ENCODE measurements at regions not wholly inside any gene's neighbourhood (a gene's known extent, or its start where the extent isn't known, plus 50 kb on each side); places are given as distances from the start of the nearest gene placed in this dataset.

DNA sequence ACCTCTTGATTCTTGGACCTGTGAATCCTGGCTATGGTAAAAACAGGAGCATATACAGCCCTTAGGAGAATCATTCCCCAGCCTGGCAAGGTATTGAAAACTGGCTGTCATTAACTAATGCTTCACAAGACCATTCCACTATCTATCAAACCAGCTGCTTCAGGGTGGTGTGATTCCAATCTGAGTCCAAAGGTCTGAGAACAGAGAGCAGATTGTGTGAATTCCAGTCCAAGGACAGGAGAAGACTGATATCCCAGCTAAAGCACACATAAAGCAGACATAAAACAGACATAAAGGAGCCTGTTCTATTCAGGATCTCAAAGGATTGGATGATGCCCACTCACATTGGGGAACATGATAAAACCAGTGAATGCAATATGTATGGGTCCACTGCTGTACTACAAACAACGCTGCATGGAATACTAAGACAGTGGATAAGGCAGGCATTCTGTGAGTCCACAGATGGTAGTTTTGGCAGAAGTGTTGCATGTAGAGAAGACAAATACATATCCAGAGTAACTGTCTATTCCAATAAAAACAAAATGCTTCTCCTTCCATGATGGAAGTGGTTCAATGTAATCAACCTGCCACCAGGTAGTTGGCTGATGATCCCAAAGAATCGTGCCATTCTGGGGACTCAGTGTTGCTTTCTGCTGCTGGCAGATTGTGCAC, 363.9 kb downstream of the KCNJ3 start:
- no peak for DNase-seq
- no peaks in the 10 kb centered on the region for H3K9me3 Mint-ChIP-seq (ENCODE audit: unreplicated experiment)
- H3K27me3 Mint-ChIP-seq (ENCODE audit: unreplicated experiment) = no peaks in the 10 kb centered on the region
- H3K27ac Mint-ChIP-seq (ENCODE audit: unreplicated experiment) = no peak overlapping the region
- no peaks in the 10 kb centered on the region for H3K4me1 Mint-ChIP-seq (ENCODE audit: low read depth, unreplicated experiment)
- no peaks in the 10 kb centered on the region for H3K36me3 Mint-ChIP-seq (ENCODE audit: unreplicated experiment)
- no peak for TF ChIP-seq CTCF (IDR thresholded peaks at IDR 0.05; ENCODE audit: partially characterized antibody, unreplicated experiment)
- H3K4me3 Mint-ChIP-seq (ENCODE audit: unreplicated experiment) = no peak overlapping the region

DNA sequence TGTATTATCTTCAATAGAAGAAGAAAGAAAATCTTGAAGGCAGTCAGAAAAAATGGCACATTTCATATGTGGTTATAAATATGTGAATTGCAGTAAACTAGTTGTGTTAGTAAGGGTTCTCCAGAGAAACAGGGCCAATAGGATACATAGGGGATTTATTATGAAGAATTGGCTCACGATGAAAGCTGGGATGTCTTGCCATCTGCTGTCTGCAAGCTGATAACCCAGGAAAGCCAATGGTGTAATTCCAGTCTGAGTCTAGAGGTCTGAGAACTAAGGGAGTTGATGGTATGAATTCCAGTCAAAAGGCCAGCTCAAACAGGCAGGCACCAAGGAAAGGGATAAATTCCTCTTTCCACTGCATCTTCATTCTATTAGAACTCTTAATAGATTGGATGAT, 362.4 kb downstream of the KCNJ3 start:
- H3K36me3 Mint-ChIP-seq (ENCODE audit: unreplicated experiment) = no peaks in the 10 kb centered on the region
- no peaks in the 10 kb centered on the region for H3K4me1 Mint-ChIP-seq (ENCODE audit: low read depth, unreplicated experiment)
- no peak for TF ChIP-seq CTCF (IDR thresholded peaks at IDR 0.05; ENCODE audit: partially characterized antibody, unreplicated experiment)
- no peak for DNase-seq
- H3K9me3 Mint-ChIP-seq (ENCODE audit: unreplicated experiment) = no peaks in the 10 kb centered on the region
- H3K27me3 Mint-ChIP-seq (ENCODE audit: unreplicated experiment) = no peaks in the 10 kb centered on the region
- H3K27ac Mint-ChIP-seq (ENCODE audit: unreplicated experiment) = no peak overlapping the region
- H3K4me3 Mint-ChIP-seq (ENCODE audit: unreplicated experiment) = no peak overlapping the region

DNA sequence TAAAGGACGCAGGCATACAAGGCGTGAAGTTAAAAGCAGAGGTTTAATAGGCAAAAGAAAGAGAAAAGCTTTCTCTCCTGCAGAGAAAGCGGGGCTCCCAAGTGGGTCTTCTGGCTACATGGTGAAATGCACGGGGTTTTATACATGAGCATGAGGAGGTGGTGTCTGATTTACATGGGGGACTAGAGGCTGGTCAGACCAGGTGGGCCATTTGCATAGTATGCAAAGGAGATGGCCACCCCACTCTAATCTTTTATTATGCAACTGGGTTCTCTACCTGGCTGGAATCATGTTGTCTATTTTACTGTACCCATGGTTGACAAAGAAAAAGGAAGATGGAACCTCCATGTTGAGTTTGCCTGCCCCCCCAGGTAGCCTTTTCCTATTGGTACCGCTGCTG, 356.2 kb downstream of the KCNJ3 start:
- H3K27ac Mint-ChIP-seq (ENCODE audit: unreplicated experiment) = no peak overlapping the region
- no peak for DNase-seq

GRCh38 chr2:155043097-155043496, 344.6 kb downstream of the KCNJ3 start:
- Mint-ChIP-seq H3K4me3 (ENCODE audit: unreplicated experiment) (no peak overlapping the region), H3K9me3 (ENCODE audit: unreplicated experiment) (no peaks in the 10 kb centered on the region), H3K27me3 (ENCODE audit: unreplicated experiment) (no peaks in the 10 kb centered on the region), H3K36me3 (ENCODE audit: unreplicated experiment) (no peaks in the 10 kb centered on the region), H3K4me1 (ENCODE audit: low read depth, unreplicated experiment) (no peaks in the 10 kb centered on the region), H3K27ac (ENCODE audit: unreplicated experiment) (no peak overlapping the region)
- no peak for TF ChIP-seq CTCF (IDR thresholded peaks at IDR 0.05; ENCODE audit: partially characterized antibody, unreplicated experiment)
- DNase-seq = no peak

More for the DNA sequence above, 356.2 kb downstream of the KCNJ3 start:
- H3K27me3 Mint-ChIP-seq (ENCODE audit: unreplicated experiment) = no peaks in the 10 kb centered on the region
- no peaks in the 10 kb centered on the region for H3K36me3 Mint-ChIP-seq (ENCODE audit: unreplicated experiment)
- no peak overlapping the region for H3K4me3 Mint-ChIP-seq (ENCODE audit: unreplicated experiment)
- no peaks in the 10 kb centered on the region for H3K4me1 Mint-ChIP-seq (ENCODE audit: low read depth, unreplicated experiment)
- no peaks in the 10 kb centered on the region for H3K9me3 Mint-ChIP-seq (ENCODE audit: unreplicated experiment)
- TF ChIP-seq CTCF (IDR thresholded peaks at IDR 0.05; ENCODE audit: partially characterized antibody, unreplicated experiment) = no peak

- peak overlapping the region; percentile 81 for H3K27ac Mint-ChIP-seq (ENCODE audit: unreplicated experiment)
- H3K4me3 Mint-ChIP-seq (ENCODE audit: unreplicated experiment) = no peak overlapping the region
- H3K9me3 Mint-ChIP-seq (ENCODE audit: unreplicated experiment) = no peaks in the 10 kb centered on the region
- no peaks in the 10 kb centered on the region for H3K27me3 Mint-ChIP-seq (ENCODE audit: unreplicated experiment)
- TF ChIP-seq CTCF (IDR thresholded peaks at IDR 0.05; ENCODE audit: partially characterized antibody, unreplicated experiment) = no peak
- no peaks in the 10 kb centered on the region for H3K36me3 Mint-ChIP-seq (ENCODE audit: unreplicated experiment)
- peaks cover 7% of the 10 kb centered on the region for H3K4me1 Mint-ChIP-seq (ENCODE audit: low read depth, unreplicated experiment)
- DNase-seq = peak; percentile 15
These were observed 336.8 kb downstream of the KCNJ3 start for GRCh38 chr2:155035308-155035707.

All from glutamatergic neuron (in vitro differentiated cells).